HCEC 1CT (cell line): ENCODE measurements at regions not wholly inside any gene's neighbourhood (a gene's known extent, or its start where the extent isn't known, plus 50 kb on each side); places are given as distances from the start of the nearest gene placed in this dataset.
"Not testable (repeated sequence)": the region's sequence is repeated elsewhere in the genome, so short reads cannot be mapped to it uniquely, and the experiment has no call there.

ENCODE experiments used
- DNase-seq: peaks from one replicate; pipeline ENCODE4 v3.0.0-alpha.2; 2017

DNA sequence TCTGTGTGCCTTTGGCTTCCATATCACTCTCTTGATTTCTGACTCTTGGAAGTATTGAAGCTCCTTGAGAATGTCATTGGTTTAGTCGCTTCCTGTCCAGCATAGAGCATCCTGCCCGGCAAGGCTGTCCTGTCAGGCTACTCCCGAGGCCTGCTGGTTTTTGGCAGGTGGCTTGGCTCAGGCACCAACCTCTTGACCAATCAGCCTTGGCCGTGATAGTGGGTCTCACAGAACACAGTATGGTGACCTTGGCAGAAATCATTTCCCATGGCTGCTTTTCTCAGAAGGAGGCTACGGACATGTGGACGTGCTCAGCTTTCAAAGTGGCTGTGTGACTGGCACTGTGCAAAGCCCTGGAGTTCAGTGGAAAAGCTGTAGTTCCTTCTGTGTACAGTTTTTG is 516.9 kb downstream of the REEP3 start:
- DNase-seq: no peak

- DNase-seq: no peak
These were observed 518.0 kb downstream of the REEP3 start for GRCh38 chr10:64039198-64039597.

DNA sequence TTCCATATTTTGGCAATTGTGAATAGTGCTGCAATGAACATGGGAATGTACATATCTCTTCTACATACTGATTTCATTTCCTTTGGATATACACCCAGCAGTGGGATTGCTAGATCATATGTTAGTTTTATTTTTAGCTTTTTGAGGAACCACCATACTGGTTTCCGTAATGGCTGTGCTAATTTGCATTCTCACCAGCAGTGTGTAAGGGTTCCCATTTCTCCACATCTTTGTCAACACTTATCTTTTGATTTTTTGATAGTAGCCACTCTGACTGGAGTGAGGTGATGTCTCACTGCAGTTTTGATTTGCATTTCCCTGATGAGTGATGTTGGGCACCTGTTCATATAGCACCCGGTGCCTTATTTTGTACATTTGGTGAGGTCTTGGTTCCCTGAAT is 519.6 kb downstream of the REEP3 start:
- DNase-seq: no peak

DNA sequence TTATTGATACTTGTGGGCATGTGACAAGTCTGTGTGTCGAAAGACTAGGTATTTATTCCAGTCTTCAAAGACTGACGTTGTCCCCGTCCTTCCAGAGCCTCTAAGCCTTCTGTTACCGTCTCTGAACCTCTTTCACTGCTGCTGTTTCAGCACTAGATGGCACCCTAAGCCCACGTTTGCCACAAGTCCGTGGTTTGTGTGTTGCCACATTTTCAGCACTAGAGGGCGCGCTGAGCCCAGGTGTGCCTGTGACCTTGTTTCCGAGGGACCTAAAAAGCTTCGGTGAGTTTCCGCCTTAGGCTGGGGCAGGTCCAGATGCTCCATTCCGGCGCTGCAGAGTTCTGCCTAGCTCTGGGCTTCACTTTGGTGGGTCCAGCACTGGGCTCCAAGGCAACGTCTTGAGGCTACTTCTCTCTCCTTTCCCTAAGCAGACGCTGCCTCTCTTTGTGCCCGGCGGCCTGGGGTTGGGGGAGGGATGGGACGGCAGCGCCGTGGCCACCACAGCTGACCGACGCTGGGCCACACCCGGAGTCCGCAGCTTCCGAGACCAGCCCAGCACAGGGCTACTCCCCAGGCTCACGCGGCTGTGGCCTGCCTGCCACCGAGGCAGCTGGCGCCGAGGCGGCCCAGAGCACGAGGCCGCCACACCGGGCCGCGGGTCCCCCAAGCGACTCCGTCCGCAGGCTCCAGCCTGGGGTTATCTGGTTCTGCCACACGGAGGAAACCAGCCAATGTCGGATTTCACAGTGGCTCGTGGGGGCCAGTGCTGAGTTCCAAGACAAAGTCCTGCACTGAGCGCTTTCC is 520.2 kb downstream of the REEP3 start:
- DNase-seq: peak; percentile 30

DNA sequence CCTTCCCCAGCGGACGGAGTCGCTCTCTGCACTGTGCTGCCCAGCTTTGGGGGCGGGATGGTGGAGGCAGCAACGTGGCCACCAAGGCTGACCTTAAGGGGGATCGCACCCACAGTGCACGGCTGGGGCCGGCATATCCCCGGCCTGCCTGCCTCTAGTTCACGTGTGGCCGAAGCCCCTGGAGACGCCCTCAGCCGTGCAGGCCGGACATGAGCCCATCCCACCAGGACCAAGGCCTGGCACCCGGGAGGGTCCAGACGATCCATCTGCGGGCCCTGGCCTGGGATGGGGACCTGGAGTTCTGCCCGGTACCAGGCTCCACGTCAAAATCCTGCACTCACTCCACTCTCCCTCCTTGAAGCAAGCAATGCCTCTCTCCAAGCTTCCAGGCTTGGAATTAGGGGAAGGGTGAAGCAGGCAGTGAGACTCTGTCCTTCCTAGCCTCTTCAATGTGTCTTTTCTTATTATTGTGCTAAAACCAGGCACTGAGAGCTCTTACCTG is 520.8 kb downstream of the REEP3 start:
- DNase-seq: no peak

DNA sequence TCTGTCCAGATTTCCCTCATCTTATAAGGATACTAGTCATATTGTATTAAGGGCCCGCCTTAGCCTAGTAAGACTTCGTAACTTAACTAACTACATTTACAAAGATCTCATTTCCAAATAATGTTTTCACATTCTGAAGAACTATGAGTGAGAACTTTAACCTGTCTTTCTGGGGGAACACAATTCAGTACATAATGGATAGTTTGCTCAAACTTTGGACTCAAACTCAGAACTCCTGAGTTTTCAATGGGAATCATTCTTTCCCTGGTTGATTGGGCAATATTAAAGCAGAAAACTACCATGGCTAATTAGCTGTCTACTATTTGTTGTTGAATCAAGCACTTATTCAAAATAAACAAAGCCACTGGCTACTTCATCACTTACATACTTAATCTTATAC is 522.9 kb downstream of the REEP3 start:
- DNase-seq: no peak

DNA sequence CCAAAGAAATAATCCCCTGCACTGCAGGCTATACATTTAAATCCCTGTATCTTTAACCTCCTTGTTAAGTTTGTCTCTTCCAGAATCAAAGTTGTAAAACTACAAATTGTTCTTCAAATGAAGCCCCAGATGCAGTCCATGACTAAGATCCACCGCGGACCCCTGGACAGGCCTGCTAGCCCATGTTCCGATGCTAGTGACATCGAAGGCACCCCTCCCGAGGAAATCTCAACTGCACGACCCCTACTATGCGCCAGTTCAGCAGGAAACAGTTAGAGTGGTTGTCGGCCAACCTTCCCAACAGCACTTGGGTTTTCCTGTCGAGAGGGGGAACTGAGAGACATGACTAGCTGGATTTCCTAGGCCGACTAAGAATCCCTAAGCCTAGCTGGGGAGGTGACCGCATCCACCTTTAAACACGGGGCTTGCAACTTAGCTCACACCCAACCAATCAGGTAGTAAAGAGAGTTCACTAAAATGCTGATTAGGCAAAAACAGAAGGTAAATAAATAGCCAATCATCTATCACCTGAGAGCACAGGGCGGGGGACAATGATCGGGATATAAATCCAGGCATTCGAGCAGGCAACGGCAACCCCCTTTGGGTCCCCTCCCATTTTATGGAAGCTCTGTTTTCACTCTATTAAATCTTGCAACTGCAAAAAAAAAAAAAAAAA is 523.9 kb downstream of the REEP3 start:
- DNase-seq: not testable (repeated sequence)

DNA sequence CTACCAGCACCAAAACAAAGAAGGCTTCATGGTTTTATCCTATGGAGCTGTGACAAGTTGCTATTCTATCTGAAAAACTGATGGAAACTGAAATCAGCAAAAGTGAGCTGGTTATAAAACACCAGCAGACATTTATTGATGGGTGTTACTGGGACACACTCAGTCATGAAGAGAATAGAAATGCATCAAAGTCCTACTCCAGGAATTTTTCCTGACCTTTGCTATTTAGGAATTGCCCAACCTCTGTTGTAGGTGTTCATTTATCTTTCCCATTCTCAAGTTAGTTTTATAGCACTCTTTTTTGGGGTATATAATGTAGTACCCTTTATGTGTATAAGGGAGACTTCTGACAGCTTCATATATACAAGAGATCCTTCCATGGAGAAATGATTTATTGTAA is 533.2 kb downstream of the REEP3 start:
- DNase-seq: no peak

DNA sequence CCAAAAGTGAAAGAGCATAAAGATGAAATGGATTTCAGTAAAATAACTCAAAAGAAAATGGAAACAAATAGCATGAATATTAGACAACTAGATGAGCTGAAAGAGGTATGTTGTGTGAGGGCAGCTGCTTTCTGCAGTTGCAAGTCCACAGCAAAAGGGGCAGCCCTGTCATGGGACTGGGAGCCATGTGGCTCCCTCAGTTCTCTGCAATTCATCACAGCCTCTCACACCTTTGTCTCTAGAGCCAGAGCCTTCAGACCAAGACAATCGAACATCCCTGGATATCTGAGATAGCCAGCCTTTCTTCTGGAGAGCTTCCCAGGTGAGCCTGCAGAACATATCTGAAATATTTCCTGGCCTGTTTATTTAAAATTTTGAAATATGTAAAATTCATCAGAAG is 538.7 kb downstream of the REEP3 start:
- no peak for DNase-seq

- DNase-seq: no peak
These were observed 539.2 kb downstream of the REEP3 start for GRCh38 chr10:64060389-64060788.

- DNase-seq: no peak
These were observed 541.6 kb downstream of the REEP3 start for GRCh38 chr10:64062793-64063192.

- no peak for DNase-seq
These were observed 545.9 kb downstream of the REEP3 start for GRCh38 chr10:64067009-64067606.

DNA sequence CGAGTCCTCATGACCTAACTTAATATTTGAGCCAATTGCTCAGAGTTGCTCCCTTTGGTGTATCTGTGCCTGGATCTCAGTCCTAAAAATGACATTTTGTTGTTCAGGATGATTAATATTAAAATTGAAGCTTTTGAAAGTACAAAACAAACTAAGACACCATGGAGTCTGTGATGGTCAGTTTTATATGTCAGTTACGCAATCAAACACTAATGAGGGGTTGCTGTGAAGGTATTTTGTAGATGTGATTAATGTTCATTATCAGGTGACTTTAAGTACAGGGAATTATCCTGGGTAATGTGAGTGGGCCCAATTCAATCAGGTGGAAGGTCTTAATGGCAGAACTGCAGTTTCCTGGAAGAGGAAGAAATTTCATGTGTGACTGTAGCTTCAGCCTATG is 546.7 kb downstream of the REEP3 start:
- no peak for DNase-seq

- no peak for DNase-seq
These were observed 549.0 kb downstream of the REEP3 start for GRCh38 chr10:64070241-64070640.

- no peak for DNase-seq
These were observed 550.0 kb downstream of the REEP3 start for GRCh38 chr10:64071218-64071617.

- DNase-seq: no peak
These were observed 554.4 kb downstream of the REEP3 start for GRCh38 chr10:64075604-64076003.

- no peak for DNase-seq
These were observed 555.2 kb downstream of the REEP3 start for GRCh38 chr10:64076322-64076940.

GRCh38 chr10:64079341-64079740 is 558.1 kb downstream of the REEP3 start:
- no peak for DNase-seq

DNA sequence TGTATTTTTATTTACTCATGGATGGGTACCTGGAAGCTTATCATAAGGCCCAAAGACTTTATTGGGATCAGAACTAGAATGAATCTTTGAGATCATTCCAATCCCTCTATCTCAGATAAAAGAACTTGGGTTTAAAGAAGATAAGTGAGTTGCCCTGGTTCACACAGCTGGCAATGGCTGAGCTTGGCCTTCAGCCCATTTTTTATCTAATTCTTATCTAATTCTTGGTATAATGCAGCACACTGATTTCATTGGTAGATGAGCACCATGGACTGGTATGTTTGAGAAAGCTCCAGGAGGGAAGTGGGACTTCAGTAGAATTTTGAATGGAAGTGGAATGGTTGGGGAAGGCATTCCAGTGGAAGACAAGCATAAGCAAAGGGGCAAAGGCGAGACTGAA is 558.9 kb downstream of the REEP3 start:
- no peak for DNase-seq

DNA sequence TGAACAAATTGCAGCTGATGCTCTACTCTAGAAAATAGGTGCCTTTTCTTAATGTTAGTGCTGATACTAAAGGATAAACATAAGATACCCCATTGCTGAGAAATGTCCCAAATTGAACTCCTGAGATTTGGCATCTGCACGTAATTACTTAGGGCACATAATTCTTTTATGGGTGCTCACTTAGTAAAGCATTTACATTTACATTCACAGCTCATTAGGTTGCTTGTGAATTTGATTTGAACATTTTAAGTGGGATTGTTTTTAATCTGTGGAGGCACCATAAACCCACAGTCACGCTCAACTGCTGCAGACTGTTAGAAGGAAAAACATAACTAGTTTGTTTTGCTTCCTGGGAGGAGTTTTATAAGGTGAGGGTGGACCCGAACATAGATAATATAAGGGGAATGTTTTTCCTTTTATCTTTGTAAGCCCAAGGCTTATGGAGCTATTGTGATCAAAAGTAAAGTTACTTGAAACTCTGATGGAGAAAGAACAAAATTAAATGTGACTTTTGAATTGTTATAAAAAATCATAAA is 560.8 kb downstream of the REEP3 start:
- no peak for DNase-seq

DNA sequence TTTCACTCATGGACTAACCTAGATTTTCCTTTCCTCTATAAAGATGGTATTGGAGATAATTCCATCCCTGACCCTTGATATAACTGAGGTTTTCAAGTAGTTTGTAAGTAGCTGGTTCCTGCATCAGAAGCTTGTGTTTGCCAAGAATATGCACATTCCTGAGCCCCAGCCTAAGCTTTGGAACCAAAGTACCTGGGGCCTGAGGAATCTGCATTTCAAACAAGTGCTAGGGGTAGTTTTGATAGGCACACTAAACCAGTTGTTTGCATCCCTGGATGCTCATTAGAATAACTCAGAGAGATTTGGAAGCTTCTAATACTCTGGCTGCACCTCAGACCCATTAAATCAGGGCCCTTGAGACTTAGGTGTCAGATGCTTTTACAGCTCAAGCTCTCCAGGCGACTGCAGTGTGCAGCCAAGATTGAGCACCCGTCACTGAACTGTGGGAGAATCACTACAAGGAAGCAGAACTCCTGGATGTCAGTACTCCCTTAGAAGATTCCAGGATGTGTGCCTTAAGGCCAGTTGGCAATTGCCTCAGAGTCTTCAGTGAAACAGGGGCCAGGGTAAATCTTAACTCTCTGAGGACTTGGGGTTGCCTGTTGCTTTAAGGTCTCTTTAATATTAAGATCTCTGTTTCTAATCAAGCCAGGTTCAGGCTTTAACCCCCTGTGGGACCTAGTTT is 565.0 kb downstream of the REEP3 start:
- no peak for DNase-seq

DNA sequence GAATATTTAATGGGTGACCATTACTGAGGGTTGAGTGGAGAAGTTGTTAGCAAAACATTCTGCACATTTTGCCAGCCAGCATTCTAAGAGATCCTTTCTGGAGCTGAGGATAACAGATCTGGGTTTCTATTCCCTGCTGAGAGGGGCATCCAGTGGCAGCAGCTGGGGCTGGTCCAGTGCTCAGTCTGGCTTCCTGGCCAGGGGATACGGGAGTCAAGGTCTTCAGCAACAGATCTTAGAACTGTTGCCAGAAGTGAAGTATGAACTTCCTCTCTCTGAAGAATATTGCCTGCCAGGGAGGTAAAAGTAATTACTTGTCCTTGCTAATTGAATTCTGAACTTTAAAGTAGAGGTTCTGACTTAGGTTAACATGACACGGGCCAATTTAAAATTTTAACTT is 568.4 kb downstream of the REEP3 start:
- no peak for DNase-seq

DNA sequence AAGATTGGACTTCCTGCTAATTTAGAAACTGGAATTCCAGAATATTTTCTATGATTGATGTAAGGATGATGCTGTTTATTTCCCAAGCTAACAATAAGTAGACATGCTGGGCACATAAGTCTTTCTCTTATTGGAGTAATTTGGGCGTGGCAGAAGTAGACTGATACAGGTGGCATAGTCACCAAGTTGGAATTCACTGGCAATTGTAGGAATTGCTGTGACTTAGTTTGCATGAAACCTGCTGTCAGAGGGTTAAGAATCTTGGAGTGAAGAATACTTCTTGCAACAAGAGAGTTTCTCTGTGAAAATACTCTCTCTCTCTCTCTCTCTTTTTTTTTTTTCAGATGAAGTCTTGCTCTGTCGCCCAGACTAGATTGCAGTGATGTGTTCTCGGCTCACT is 569.7 kb downstream of the REEP3 start:
- no peak for DNase-seq
